ENCODE measurements at regions not wholly inside any gene's neighbourhood (a gene's known extent, or its start where the extent isn't known, plus 50 kb on each side); places are given as distances from the start of the nearest gene placed in this dataset.

GRCh38 chr6:106829451-106829850, 145.1 kb downstream of the CD24 start (continued):
- TF ChIP-seq L3MBTL2 (IDR thresholded peaks at IDR 0.05) (peak; percentile 85), KDM1A (IDR thresholded peaks at IDR 0.05) (peak; percentile 27 to 53; a peak in 3 of 4 replicates), BACH1 (tag; IDR thresholded peaks at IDR 0.05) (no peak), MTA3 (IDR thresholded peaks at IDR 0.05; ENCODE audit: borderline replicate concordance) (peak; percentile 67; the same call in 1 of the 2 replicates), SMARCE1 (IDR thresholded peaks at IDR 0.05) (peak; percentile 94), NCOA1 (IDR thresholded peaks at IDR 0.05; ENCODE audit: low read depth) (peak; percentile 34; the same call in 1 of the 2 replicates), HDAC2 (IDR thresholded peaks at IDR 0.05) (peak; percentile 67; the same call in 1 of the 2 replicates), RCOR1 (IDR thresholded peaks at IDR 0.05; ENCODE audit: borderline replicate concordance in 1 of 2, low read depth in 2 of 2, low read length in 2 of 2) (peak in 1 of 2 experiments; percentile 97; a peak in 3 of 4 replicates), TAL1 (IDR thresholded peaks at IDR 0.05) (peak; percentile 68), ZBED1 (IDR thresholded peaks at IDR 0.05) (0 out of 2 replicates have a peak, but pooled peaks have one; percentile 52), KLF16 (IDR thresholded peaks at IDR 0.05) (peak; percentile 75), KLF1 (tag; IDR thresholded peaks at IDR 0.05) (peak; percentile 86), ZSCAN29 (IDR thresholded peaks at IDR 0.05) (no peak), NR1H2 (CRISPR knock-in tag; IDR thresholded peaks at IDR 0.05) (no peak), CTBP1 (IDR thresholded peaks at IDR 0.05; ENCODE audit: borderline replicate concordance) (peak; percentile 78; the same call in 1 of the 2 replicates), FOSL1 (tag; conservative IDR thresholded peaks at IDR 0.05) (peak; percentile 65), NFRKB (IDR thresholded peaks at IDR 0.05; ENCODE audit: low read depth) (0 out of 2 replicates have a peak, but pooled peaks have one; percentile 13), DACH1 (IDR thresholded peaks at IDR 0.05; ENCODE audit: partially characterized antibody) (peak; percentile 72), CC2D1A (IDR thresholded peaks at IDR 0.05) (peak; percentile 26; the same call in 1 of the 2 replicates), ZBTB2 (IDR thresholded peaks at IDR 0.05) (peak; percentile 52; the same call in 1 of the 2 replicates), MAFF (IDR thresholded peaks at IDR 0.05; ENCODE audit: low read length) (no peak), BCOR (IDR thresholded peaks at IDR 0.05) (peak; percentile 64; the same call in 1 of the 2 replicates), NCOR1 (IDR thresholded peaks at IDR 0.05) (peak; percentile 69), CBFA2T2 (conservative IDR thresholded peaks at IDR 0.05) (peak; percentile 63), DMBX1 (CRISPR knock-in tag; IDR thresholded peaks at IDR 0.05; ENCODE audit: borderline replicate concordance) (no peak), BCL6 (CRISPR knock-in tag; IDR thresholded peaks at IDR 0.05) (no peak), RNF2 (IDR thresholded peaks at IDR 0.05) (peak; percentile 85; the same call in 1 of the 2 replicates), ZEB2 (IDR thresholded peaks at IDR 0.05) (peak; percentile 69; the same call in 1 of the 2 replicates), NUFIP1 (IDR thresholded peaks at IDR 0.05; ENCODE audit: partially characterized antibody) (no peak), FOXA3 (CRISPR knock-in tag; conservative IDR thresholded peaks at IDR 0.05 in 1 of 2, IDR thresholded peaks at IDR 0.05 in 1 of 2) (no peak), TEAD2 (tag; IDR thresholded peaks at IDR 0.05) (peak; percentile 43; the same call in 1 of the 2 replicates), ATF7 (IDR thresholded peaks at IDR 0.05) (peak; percentile 65), NFIC (IDR thresholded peaks at IDR 0.05) (0 out of 2 replicates have a peak, but pooled peaks have one; percentile 25), PURB (CRISPR knock-in tag; IDR thresholded peaks at IDR 0.05; ENCODE audit: low read depth) (no peak), ESRRA (IDR thresholded peaks at IDR 0.05; ENCODE audit: borderline replicate concordance, low read depth) (peak; percentile 96; the same call in 1 of the 2 replicates), NR2C2 (CRISPR knock-in tag; IDR thresholded peaks at IDR 0.05) (no peak), NR2C2 (tag; IDR thresholded peaks at IDR 0.05) (no peak)

Data from K562 (cell line).